ENCODE measurements at regions not wholly inside any gene's neighbourhood (a gene's known extent, or its start where the extent isn't known, plus 50 kb on each side); places are given as distances from the start of the nearest gene placed in this dataset.
A peak's percentile ranks its signal among the peaks of the same experiment; 100 is the strongest.

GRCh38 chr17:5838661-5839300, 231.4 kb upstream of the WSCD1 start:
- no peaks in the 10 kb centered on the region for H3K9me3 ChIP-seq (ENCODE audit: control insufficient read depth, low read depth, low read length)
- no peak for FAIRE-seq
- no peaks in the 10 kb centered on the region for H3K36me3 ChIP-seq (ENCODE audit: control insufficient read depth in 2 of 2, extremely low read depth in 1 of 2, insufficient read depth in 2 of 2, low read length in 2 of 2)
- no peak overlapping the region for H3K4me3 ChIP-seq (ENCODE audit: control insufficient read depth in 2 of 3, extremely low read depth in 1 of 3, insufficient read depth in 2 of 3, low read depth in 1 of 3, low read length in 3 of 3)
- no peak overlapping the region for H3K4me2 ChIP-seq (ENCODE audit: control insufficient read depth, extremely low read depth, insufficient read depth, low read depth, low read length)
- no peak for DNase-seq (ENCODE audit: low read depth, low spot score)
- no peaks in the 10 kb centered on the region for H3K79me2 ChIP-seq (ENCODE audit: control insufficient read depth, insufficient read depth, low read length)
- H3K9me1 ChIP-seq (ENCODE audit: control insufficient read depth, extremely low read depth, insufficient read depth, low read length), result no peaks in the 10 kb centered on the region
- no peaks in the 10 kb centered on the region for H3K27me3 ChIP-seq (ENCODE audit: control insufficient read depth, extremely low read depth, insufficient read depth, low read length)
- no peak overlapping the region for H2AFZ ChIP-seq (ENCODE audit: control insufficient read depth, low read length)
- H3K4me1 ChIP-seq (ENCODE audit: control insufficient read depth, extremely low read depth, insufficient read depth, low read length), result peaks cover 28% of the 10 kb centered on the region
- no peaks in the 10 kb centered on the region for H4K20me1 ChIP-seq (ENCODE audit: control insufficient read depth, extremely low read depth, insufficient read depth, low read length)
- H3K27ac ChIP-seq (ENCODE audit: control insufficient read depth, insufficient read depth, low read length), result no peak overlapping the region
- dilution Hi-C loops (cut with MboI; ENCODE audit: extremely low pct_ligation_motif_present, low sequenced_read_pairs), result no loop called here
- H3K9ac ChIP-seq (ENCODE audit: control insufficient read depth, extremely low read depth, insufficient read depth, low read length), result no peak overlapping the region
- no peak for TF ChIP-seq EZH2 (IDR thresholded peaks at IDR 0.05; ENCODE audit: low read length)
- TF ChIP-seq, protein P1, sequence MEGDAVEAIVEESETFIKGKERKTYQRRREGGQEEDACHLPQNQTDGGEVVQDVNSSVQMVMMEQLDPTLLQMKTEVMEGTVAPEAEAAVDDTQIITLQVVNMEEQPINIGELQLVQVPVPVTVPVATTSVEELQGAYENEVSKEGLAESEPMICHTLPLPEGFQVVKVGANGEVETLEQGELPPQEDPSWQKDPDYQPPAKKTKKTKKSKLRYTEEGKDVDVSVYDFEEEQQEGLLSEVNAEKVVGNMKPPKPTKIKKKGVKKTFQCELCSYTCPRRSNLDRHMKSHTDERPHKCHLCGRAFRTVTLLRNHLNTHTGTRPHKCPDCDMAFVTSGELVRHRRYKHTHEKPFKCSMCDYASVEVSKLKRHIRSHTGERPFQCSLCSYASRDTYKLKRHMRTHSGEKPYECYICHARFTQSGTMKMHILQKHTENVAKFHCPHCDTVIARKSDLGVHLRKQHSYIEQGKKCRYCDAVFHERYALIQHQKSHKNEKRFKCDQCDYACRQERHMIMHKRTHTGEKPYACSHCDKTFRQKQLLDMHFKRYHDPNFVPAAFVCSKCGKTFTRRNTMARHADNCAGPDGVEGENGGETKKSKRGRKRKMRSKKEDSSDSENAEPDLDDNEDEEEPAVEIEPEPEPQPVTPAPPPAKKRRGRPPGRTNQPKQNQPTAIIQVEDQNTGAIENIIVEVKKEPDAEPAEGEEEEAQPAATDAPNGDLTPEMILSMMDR (optimal IDR thresholded peaks at IDR 0.05 in 1 of 3, IDR thresholded peaks at IDR 0.05 in 1 of 3, conservative IDR thresholded peaks at IDR 0.05 in 1 of 3; ENCODE audit: extremely low read depth in 1 of 3, insufficient read depth in 2 of 3, low read length in 3 of 3), result peak in 1 of 3 experiments; percentile 30

DNA sequence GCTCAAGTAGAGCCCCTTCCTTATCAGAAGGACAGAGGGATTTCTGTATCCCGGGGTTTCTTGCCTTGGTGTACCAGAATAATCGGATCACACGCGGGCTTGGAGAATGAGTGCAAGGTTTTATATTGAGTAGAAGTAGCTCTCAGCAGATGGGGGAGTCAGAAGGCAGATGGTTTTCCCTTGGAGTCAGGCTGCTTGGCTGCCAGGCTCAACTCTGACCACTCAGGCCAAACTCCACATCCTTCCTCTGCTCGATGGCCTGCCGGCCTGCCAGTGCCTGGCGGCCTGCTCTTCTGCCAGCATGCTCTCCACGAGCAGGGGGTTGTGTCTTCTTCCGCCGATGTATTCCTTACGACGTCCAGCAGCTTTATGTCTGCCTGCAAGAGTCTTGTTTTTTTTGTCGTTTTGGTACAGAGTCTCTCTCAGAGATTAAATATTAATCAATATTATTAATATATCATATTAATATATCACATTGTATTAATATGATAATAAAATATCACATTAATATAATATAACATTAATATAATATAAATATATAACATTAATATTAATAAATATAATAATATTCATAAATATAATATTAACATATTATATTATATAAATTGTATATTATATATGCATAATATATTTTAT, 229.2 kb upstream of the WSCD1 start:
- TF ChIP-seq, protein P1 (optimal IDR thresholded peaks at IDR 0.05 in 1 of 3, IDR thresholded peaks at IDR 0.05 in 1 of 3, conservative IDR thresholded peaks at IDR 0.05 in 1 of 3; ENCODE audit: extremely low read depth in 1 of 3, insufficient read depth in 2 of 3, low read length in 3 of 3), result no peak
- TF ChIP-seq EZH2 (IDR thresholded peaks at IDR 0.05; ENCODE audit: low read length), result no peak
- FAIRE-seq, result no peak
- Histone ChIP-seq H3K9ac (ENCODE audit: control insufficient read depth, extremely low read depth, insufficient read depth, low read length) (no peak overlapping the region), H3K4me1 (ENCODE audit: control insufficient read depth, extremely low read depth, insufficient read depth, low read length) (peaks cover 10% of the 10 kb centered on the region), H3K4me2 (ENCODE audit: control insufficient read depth, extremely low read depth, insufficient read depth, low read depth, low read length) (no peak overlapping the region), H3K36me3 (ENCODE audit: control insufficient read depth in 2 of 2, extremely low read depth in 1 of 2, insufficient read depth in 2 of 2, low read length in 2 of 2) (no peaks in the 10 kb centered on the region), H2AFZ (ENCODE audit: control insufficient read depth, low read length) (no peak overlapping the region), H3K79me2 (ENCODE audit: control insufficient read depth, insufficient read depth, low read length) (no peaks in the 10 kb centered on the region), H3K4me3 (ENCODE audit: control insufficient read depth in 2 of 3, extremely low read depth in 1 of 3, insufficient read depth in 2 of 3, low read depth in 1 of 3, low read length in 3 of 3) (no peak overlapping the region), H3K27ac (ENCODE audit: control insufficient read depth, insufficient read depth, low read length) (no peak overlapping the region), H4K20me1 (ENCODE audit: control insufficient read depth, extremely low read depth, insufficient read depth, low read length) (no peaks in the 10 kb centered on the region), H3K9me3 (ENCODE audit: control insufficient read depth, low read depth, low read length) (no peaks in the 10 kb centered on the region), H3K27me3 (ENCODE audit: control insufficient read depth, extremely low read depth, insufficient read depth, low read length) (no peaks in the 10 kb centered on the region), H3K9me1 (ENCODE audit: control insufficient read depth, extremely low read depth, insufficient read depth, low read length) (no peaks in the 10 kb centered on the region)
- dilution Hi-C loops (cut with MboI; ENCODE audit: extremely low pct_ligation_motif_present, low sequenced_read_pairs), result no loop called here
- no peak for DNase-seq (ENCODE audit: low read depth, low spot score)

Measured in keratinocyte (primary cell).